GM19467 (cell line): ENCODE measurements at regions not wholly inside any gene's neighbourhood (a gene's known extent, or its start where the extent isn't known, plus 50 kb on each side); places are given as distances from the start of the nearest gene placed in this dataset.
A peak's percentile ranks its signal among the peaks of the same experiment; 100 is the strongest.

Experiments used
- ATAC-seq: cut with Tn5 transposase; IDR thresholded peaks from one replicate; pipeline ENCODE4 v1.9.1; 2021; ENCODE audit warnings: mild to moderate bottlenecking, moderate library complexity; ENCODE audit not compliant: unreplicated experiment

- ATAC-seq, result no peak
These were observed 186.8 kb downstream of the ZEB2 start for GRCh38 chr2:144333143-144333555.

- ATAC-seq, result peak; percentile 95
These were observed 187.4 kb downstream of the ZEB2 start for GRCh38 chr2:144332356-144333142.

GRCh38 chr2:144331674-144332355 lies 188.1 kb downstream of the ZEB2 start:
- peak; percentile 37 for ATAC-seq

GRCh38 chr2:144330951-144331673 lies 188.8 kb downstream of the ZEB2 start:
- no peak for ATAC-seq

GRCh38 chr2:144329472-144329871 lies 190.4 kb downstream of the ZEB2 start:
- ATAC-seq, result no peak

- no peak for ATAC-seq
These were observed 191.0 kb downstream of the ZEB2 start for GRCh38 chr2:144328938-144329337.

- ATAC-seq, result no peak
These were observed 193.1 kb downstream of the ZEB2 start for GRCh38 chr2:144326825-144327224.

GRCh38 chr2:144325086-144325485 lies 194.8 kb downstream of the ZEB2 start:
- peak; percentile 65 for ATAC-seq

GRCh38 chr2:144324446-144325045 lies 195.4 kb downstream of the ZEB2 start:
- no peak for ATAC-seq

- ATAC-seq, result no peak
These were observed 196.0 kb downstream of the ZEB2 start for GRCh38 chr2:144323946-144324345.

- ATAC-seq, result no peak
These were observed 197.5 kb downstream of the ZEB2 start for GRCh38 chr2:144322379-144322778.

- no peak for ATAC-seq
These were observed 199.4 kb downstream of the ZEB2 start for GRCh38 chr2:144320491-144320890.

- no peak for ATAC-seq
These were observed 202.7 kb downstream of the ZEB2 start for GRCh38 chr2:144317071-144317738.

GRCh38 chr2:144310889-144311608 lies 208.9 kb downstream of the ZEB2 start:
- no peak for ATAC-seq

- no peak for ATAC-seq
These were observed 209.4 kb downstream of the ZEB2 start for GRCh38 chr2:144310484-144310883.

- ATAC-seq, result no peak
These were observed 212.2 kb downstream of the ZEB2 start for GRCh38 chr2:144307711-144308110.

GRCh38 chr2:144304202-144304601 lies 215.7 kb downstream of the ZEB2 start:
- ATAC-seq, result no peak

- ATAC-seq, result no peak
These were observed 219.3 kb downstream of the ZEB2 start for GRCh38 chr2:144300632-144301031.

- no peak for ATAC-seq
These were observed 229.6 kb downstream of the ZEB2 start for GRCh38 chr2:144290276-144290675.

GRCh38 chr2:144288438-144288837 lies 231.5 kb downstream of the ZEB2 start:
- no peak for ATAC-seq
